GM23338 (cell line): ENCODE measurements at regions not wholly inside any gene's neighbourhood (a gene's known extent, or its start where the extent isn't known, plus 50 kb on each side); places are given as distances from the start of the nearest gene placed in this dataset.

Source experiments
- ATAC-seq: fragments of 200-7000 bp; cut with Tn5 transposase; 3 replicates; pipeline ENCODE4 v1.9.1; 2020
- DNase-seq: peaks from one replicate; pipeline ENCODE4 v3.0.0-alpha.2; 2015; ENCODE audit warnings: low spot score
- H2AFZ ChIP-seq: fragments of 200-600 bp; sonication (generic); 2 replicates; pipeline ENCODE4 v1.8.0; 2016; ENCODE audit warnings: antibody characterized with exemption, mild to moderate bottlenecking, moderate library complexity
- H3F3A ChIP-seq: fragments of 200-600 bp; sonication (generic); replicated peaks from 2 replicates; pipeline ENCODE4 v1.8.0; 2017; ENCODE audit warnings: antibody characterized with exemption, mixed run types, low read depth
- H3K27ac ChIP-seq: fragments of 200-600 bp; sonication (generic); 2 replicates; pipeline ENCODE4 v1.6.1; 2016; ENCODE audit warnings: low read depth
- H3K27me3 ChIP-seq: fragments of 200-600 bp; sonication (generic); 2 replicates; pipeline ENCODE4 v1.8.0; 2016; ENCODE audit warnings: mild to moderate bottlenecking, mixed run types, moderate library complexity; ENCODE audit not compliant: insufficient read depth
- H3K36me3 ChIP-seq: fragments of 200-600 bp; sonication (generic); 2 replicates; pipeline ENCODE4 v1.8.0; 2016; ENCODE audit warnings: mild to moderate bottlenecking; ENCODE audit not compliant: insufficient read depth
- H3K4me1 ChIP-seq: fragments of 200-600 bp; sonication (generic); 2 replicates; pipeline ENCODE4 v1.8.0; 2016; ENCODE audit warnings: mild to moderate bottlenecking, moderate library complexity; ENCODE audit not compliant: insufficient read depth
- H3K4me2 ChIP-seq: fragments of 200-600 bp; sonication (generic); 2 replicates; pipeline ENCODE4 v1.7.1; 2017; ENCODE audit warnings: mixed run types
- H3K4me3 ChIP-seq: fragments of 200-600 bp; sonication (generic); 2 replicates; pipeline ENCODE4 v1.6.1; 2016; ENCODE audit warnings: mixed run types
- H3K79me2 ChIP-seq: fragments of 200-600 bp; sonication (generic); replicated peaks from 2 replicates; pipeline ENCODE4 v1.8.0; 2017; ENCODE audit warnings: mild to moderate bottlenecking; ENCODE audit not compliant: insufficient read depth
- H3K9me2 ChIP-seq: fragments of 200-600 bp; sonication (generic); 2 replicates; pipeline ENCODE4 v1.8.0; 2017; ENCODE audit not compliant: insufficient read depth
- H4K20me1 ChIP-seq: fragments of 200-600 bp; sonication (generic); replicated peaks from 2 replicates; pipeline ENCODE4 v1.8.0; 2017; ENCODE audit warnings: mild to moderate bottlenecking; ENCODE audit not compliant: insufficient read depth
- H3K27ac Mint-ChIP-seq: 2 replicates; pipeline ENCODE4 v1.8.0; 2020; ENCODE audit warnings: inconsistent platforms, mild to moderate bottlenecking, moderate library complexity, mixed read lengths
- H3K27me3 Mint-ChIP-seq: 3 replicates; pipeline ENCODE4 v1.8.0; 2022; ENCODE audit warnings: low read depth, mild to moderate bottlenecking, moderate library complexity, mixed read lengths, inconsistent platforms; ENCODE audit not compliant: insufficient read depth, poor library complexity
- H3K36me3 Mint-ChIP-seq: 3 replicates; pipeline ENCODE4 v1.8.0; 2021; ENCODE audit warnings: low read depth, mild to moderate bottlenecking, inconsistent platforms, moderate library complexity, mixed read lengths
- H3K4me1 Mint-ChIP-seq: 3 replicates; pipeline ENCODE4 v1.8.0; 2020; ENCODE audit warnings: mild to moderate bottlenecking, inconsistent platforms, mixed read lengths
- H3K4me3 Mint-ChIP-seq: 3 replicates; pipeline ENCODE4 v1.8.0; 2021; ENCODE audit warnings: moderate library complexity, mild to moderate bottlenecking, inconsistent platforms, mixed read lengths
- H3K9me3 Mint-ChIP-seq: 3 replicates; pipeline ENCODE4 v1.8.0; 2020; ENCODE audit warnings: moderate library complexity, mild to moderate bottlenecking, inconsistent platforms, mixed read lengths
- EZH2 ChIP-seq: fragments of 200-600 bp; sonication (generic); IDR thresholded peaks from one replicate; pipeline ENCODE4 v1.8.0; 2017; ENCODE audit warnings: antibody characterized with exemption, mild to moderate bottlenecking, low read depth; ENCODE audit not compliant: unreplicated experiment
- EZH2phosphoT487 ChIP-seq: fragments of 200-600 bp; sonication (generic); IDR thresholded peaks from one replicate; pipeline ENCODE4 v1.8.1; 2018; ENCODE audit warnings: antibody characterized with exemption; ENCODE audit not compliant: unreplicated experiment
- JUNB ChIP-seq: IDR thresholded peaks from one replicate; pipeline ENCODE4 v1.6.1; 2016; ENCODE audit warnings: antibody characterized with exemption; ENCODE audit not compliant: unreplicated experiment
- ZNF114 ChIP-seq: fragments of 250-450 bp; sonication (Bioruptor Pico); IDR thresholded peaks from 2 replicates; pipeline ENCODE4 v1.5.0; 2020; ENCODE audit warnings: mild to moderate bottlenecking, moderate library complexity
- TF ChIP-seq, protein P1 (sequence below): IDR thresholded peaks from 2 replicates; pipeline ENCODE4 v1.6.1; 2016; ENCODE audit warnings: antibody characterized with exemption
- TF ChIP-seq, protein P2 (sequence below): IDR thresholded peaks from one replicate; pipeline ENCODE4 v1.6.1; 2018; ENCODE audit warnings: antibody characterized with exemption; ENCODE audit not compliant: unreplicated experiment
- TF ChIP-seq, protein P3 (sequence below), 2 experiments: fragments of 200-600 bp in 1 of 2; sonication (generic) in 1 of 2; conservative IDR thresholded peaks; 2 replicates each; pipeline versions ENCODE4 v1.5.1 to v1.6.1; 2016 to 2017; ENCODE audit warnings: antibody characterized with exemption in 2 of 2, low read depth in 2 of 2, mild to moderate bottlenecking in 2 of 2, moderate library complexity in 1 of 2

DNA sequence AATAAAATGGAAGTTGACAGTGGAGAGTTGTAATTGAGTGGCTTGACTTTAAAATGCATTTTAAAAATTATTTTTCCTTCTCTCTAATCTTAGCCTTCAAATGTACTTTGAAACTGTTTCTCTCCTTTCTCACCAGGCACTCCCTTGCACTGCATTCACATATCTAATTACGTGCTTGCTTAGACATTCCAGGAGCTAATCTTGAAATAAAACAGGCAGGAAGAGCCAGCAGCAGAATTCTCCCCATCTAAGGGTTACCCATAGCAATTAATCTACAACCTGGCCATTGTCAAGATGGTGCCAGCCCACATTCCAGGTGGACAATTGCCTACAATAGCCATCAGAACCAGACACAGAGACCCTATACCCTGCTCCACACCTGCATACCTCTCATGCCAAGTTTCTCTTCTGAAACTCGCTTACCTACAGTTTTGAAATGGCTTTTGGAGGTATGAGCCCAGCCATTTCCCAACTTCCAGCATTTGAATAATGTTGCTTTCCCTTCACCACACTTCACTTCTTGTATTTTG, 167.6 kb upstream of the GJE1 start:
- Mint-ChIP-seq H3K27ac (no peak overlapping the region), H3K4me1 (no peaks in the 10 kb centered on the region), H3K9me3 (peaks cover 7% of the 10 kb centered on the region; the same call in 2 of the 3 replicates), H3K4me3 (no peak overlapping the region), H3K36me3 (peaks cover 10% of the 10 kb centered on the region), H3K27me3 (peaks cover 1% of the 10 kb centered on the region)
- DNase-seq (no peak), ATAC-seq (no peak)
- Histone ChIP-seq H4K20me1 (no peaks in the 10 kb centered on the region), H3K9me2 (peaks cover 30% of the 10 kb centered on the region), H3F3A (no peaks in the 10 kb centered on the region), H3K4me2 (no peak overlapping the region), H3K79me2 (no peaks in the 10 kb centered on the region), H3K27ac (no peak overlapping the region), H3K4me1 (peaks cover 11% of the 10 kb centered on the region), H3K4me3 (no peak overlapping the region), H3K36me3 (no peaks in the 10 kb centered on the region), H3K27me3 (no peaks in the 10 kb centered on the region), H2AFZ (no peak overlapping the region)
- TF ChIP-seq EZH2phosphoT487 (no peak), EZH2 (no peak), ZNF114 (no peak)
- TF ChIP-seq, protein P1, sequence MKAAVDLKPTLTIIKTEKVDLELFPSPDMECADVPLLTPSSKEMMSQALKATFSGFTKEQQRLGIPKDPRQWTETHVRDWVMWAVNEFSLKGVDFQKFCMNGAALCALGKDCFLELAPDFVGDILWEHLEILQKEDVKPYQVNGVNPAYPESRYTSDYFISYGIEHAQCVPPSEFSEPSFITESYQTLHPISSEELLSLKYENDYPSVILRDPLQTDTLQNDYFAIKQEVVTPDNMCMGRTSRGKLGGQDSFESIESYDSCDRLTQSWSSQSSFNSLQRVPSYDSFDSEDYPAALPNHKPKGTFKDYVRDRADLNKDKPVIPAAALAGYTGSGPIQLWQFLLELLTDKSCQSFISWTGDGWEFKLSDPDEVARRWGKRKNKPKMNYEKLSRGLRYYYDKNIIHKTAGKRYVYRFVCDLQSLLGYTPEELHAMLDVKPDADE: no peak
- TF ChIP-seq, protein P2, sequence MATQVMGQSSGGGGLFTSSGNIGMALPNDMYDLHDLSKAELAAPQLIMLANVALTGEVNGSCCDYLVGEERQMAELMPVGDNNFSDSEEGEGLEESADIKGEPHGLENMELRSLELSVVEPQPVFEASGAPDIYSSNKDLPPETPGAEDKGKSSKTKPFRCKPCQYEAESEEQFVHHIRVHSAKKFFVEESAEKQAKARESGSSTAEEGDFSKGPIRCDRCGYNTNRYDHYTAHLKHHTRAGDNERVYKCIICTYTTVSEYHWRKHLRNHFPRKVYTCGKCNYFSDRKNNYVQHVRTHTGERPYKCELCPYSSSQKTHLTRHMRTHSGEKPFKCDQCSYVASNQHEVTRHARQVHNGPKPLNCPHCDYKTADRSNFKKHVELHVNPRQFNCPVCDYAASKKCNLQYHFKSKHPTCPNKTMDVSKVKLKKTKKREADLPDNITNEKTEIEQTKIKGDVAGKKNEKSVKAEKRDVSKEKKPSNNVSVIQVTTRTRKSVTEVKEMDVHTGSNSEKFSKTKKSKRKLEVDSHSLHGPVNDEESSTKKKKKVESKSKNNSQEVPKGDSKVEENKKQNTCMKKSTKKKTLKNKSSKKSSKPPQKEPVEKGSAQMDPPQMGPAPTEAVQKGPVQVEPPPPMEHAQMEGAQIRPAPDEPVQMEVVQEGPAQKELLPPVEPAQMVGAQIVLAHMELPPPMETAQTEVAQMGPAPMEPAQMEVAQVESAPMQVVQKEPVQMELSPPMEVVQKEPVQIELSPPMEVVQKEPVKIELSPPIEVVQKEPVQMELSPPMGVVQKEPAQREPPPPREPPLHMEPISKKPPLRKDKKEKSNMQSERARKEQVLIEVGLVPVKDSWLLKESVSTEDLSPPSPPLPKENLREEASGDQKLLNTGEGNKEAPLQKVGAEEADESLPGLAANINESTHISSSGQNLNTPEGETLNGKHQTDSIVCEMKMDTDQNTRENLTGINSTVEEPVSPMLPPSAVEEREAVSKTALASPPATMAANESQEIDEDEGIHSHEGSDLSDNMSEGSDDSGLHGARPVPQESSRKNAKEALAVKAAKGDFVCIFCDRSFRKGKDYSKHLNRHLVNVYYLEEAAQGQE: no peak
- TF ChIP-seq, protein P3, sequence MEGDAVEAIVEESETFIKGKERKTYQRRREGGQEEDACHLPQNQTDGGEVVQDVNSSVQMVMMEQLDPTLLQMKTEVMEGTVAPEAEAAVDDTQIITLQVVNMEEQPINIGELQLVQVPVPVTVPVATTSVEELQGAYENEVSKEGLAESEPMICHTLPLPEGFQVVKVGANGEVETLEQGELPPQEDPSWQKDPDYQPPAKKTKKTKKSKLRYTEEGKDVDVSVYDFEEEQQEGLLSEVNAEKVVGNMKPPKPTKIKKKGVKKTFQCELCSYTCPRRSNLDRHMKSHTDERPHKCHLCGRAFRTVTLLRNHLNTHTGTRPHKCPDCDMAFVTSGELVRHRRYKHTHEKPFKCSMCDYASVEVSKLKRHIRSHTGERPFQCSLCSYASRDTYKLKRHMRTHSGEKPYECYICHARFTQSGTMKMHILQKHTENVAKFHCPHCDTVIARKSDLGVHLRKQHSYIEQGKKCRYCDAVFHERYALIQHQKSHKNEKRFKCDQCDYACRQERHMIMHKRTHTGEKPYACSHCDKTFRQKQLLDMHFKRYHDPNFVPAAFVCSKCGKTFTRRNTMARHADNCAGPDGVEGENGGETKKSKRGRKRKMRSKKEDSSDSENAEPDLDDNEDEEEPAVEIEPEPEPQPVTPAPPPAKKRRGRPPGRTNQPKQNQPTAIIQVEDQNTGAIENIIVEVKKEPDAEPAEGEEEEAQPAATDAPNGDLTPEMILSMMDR (conservative IDR thresholded peaks at IDR 0.05; ENCODE audit: low read depth in 2 of 2): no peak

DNA sequence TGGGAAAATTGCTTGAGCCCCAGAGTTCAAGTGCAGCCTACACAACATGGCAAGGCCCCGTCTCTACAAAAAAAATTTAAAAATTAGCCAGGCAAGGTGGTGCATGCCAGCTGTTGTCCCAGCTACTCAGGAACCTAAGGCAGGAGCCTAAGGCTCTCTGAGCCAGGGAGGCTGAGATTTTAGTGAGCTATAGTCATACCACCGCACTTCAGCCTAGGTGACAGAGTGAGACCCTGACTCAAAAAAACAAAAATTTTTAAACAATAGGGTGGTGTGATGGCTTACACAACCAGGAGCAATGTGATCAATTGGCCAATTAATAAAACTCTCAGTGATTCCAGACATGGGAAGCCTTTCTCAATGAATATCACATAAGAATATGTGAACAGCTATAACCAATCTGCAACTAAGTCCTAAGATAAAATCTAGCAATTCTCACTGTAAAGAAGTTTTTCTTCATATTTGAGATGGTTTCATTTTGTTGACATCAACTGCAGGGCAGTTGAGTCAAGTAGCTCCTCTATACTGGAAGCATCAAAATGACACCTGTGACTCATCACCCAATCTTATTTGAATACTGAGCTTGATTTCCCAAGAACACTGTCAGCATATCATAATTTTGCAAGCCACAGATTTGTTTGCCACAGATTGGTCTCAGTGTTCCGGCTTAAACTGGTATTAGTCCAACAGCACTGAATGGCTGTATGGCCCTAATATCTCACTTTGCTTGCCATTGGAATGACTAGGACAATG, 169.0 kb upstream of the GJE1 start:
- Mint-ChIP-seq H3K27ac (no peak overlapping the region), H3K36me3 (peaks cover 2% of the 10 kb centered on the region; the same call in 1 of the 3 replicates), H3K4me1 (no peaks in the 10 kb centered on the region), H3K4me3 (no peak overlapping the region), H3K9me3 (peaks cover 2% of the 10 kb centered on the region; the same call in 2 of the 3 replicates), H3K27me3 (peaks cover 1% of the 10 kb centered on the region)
- H3K4me1 ChIP-seq: peaks cover 10% of the 10 kb centered on the region
- H3K27me3 ChIP-seq: no peaks in the 10 kb centered on the region
- H3K9me2 ChIP-seq: peaks cover 30% of the 10 kb centered on the region
- no peak overlapping the region for H2AFZ ChIP-seq
- TF ChIP-seq JUNB: no peak
- no peak for TF ChIP-seq ZNF114
- no peak overlapping the region for H3K4me2 ChIP-seq
- no peak overlapping the region for H3K4me3 ChIP-seq
- no peaks in the 10 kb centered on the region for H3F3A ChIP-seq
- H4K20me1 ChIP-seq: no peaks in the 10 kb centered on the region
- ATAC-seq (no peak), DNase-seq (no peak)
- no peaks in the 10 kb centered on the region for H3K36me3 ChIP-seq
- no peaks in the 10 kb centered on the region for H3K79me2 ChIP-seq
- H3K27ac ChIP-seq: no peak overlapping the region
